ENCODE measurements at regions not wholly inside any gene's neighbourhood (a gene's known extent, or its start where the extent isn't known, plus 50 kb on each side); places are given as distances from the start of the nearest gene placed in this dataset.

DNA sequence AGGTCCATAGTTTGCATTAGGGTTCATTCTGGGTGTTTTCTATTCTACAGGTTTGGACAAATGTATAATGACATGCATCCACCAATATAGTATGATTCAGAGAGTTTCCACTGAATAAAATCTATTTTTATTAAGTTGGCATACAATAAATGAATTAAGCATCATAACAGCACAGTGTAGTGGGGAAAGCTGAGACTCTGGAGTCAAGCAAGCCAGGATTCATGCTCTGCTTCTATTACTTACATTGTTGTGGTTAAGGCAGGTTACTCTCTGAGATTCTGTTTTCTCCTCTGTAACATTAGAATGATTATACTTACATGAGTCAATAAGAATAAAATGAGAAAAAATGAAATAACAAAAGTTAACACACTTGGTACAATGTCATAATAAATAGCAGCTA lies 131.3 kb downstream of the SLC30A10 start:
- no peak overlapping the region; the same call in 1 of the 2 replicates for H3K27ac ChIP-seq (ENCODE audit: low read depth, low read length)
- H4K20me1 ChIP-seq (ENCODE audit: insufficient read depth) = no peaks in the 10 kb centered on the region
- no peak overlapping the region for H2AFZ ChIP-seq (ENCODE audit: low read depth, low read length, poor library complexity, severe bottlenecking)
- DNase-seq (ENCODE audit: low read depth, low spot score) (no peak), ATAC-seq (no peak)
- H3K9ac ChIP-seq (ENCODE audit: low read length) = no peak overlapping the region
- H3K27me3 ChIP-seq (ENCODE audit: insufficient read depth, low read length) = no peaks in the 10 kb centered on the region
- POLR2A ChIA-PET = no interaction called here
- H3K36me3 ChIP-seq (ENCODE audit: control insufficient read depth in 1 of 2, insufficient read depth in 2 of 2, low read length in 2 of 2) = no peaks in the 10 kb centered on the region
- no peaks in the 10 kb centered on the region for H3K9me3 ChIP-seq (ENCODE audit: control insufficient read depth in 1 of 2, insufficient read depth in 1 of 2, low read depth in 1 of 2, low read length in 2 of 2)
- no peaks in the 10 kb centered on the region for H3K79me2 ChIP-seq (ENCODE audit: insufficient read depth, low read length)
- intact Hi-C loops (cut with micrococcal nuclease) = no loop called here
- H3K4me1 ChIP-seq (ENCODE audit: control insufficient read depth in 1 of 2, insufficient read depth in 2 of 2, low read length in 2 of 2) = peaks cover 0 to 11% of the 10 kb centered on the region in 2 experiments; a peak in 2 of 4 replicates
- no peak overlapping the region for H3K4me3 ChIP-seq (replicated peaks in 1 of 2; ENCODE audit: low read depth in 1 of 2, low read length in 2 of 2)
- no TSS peak for BruUV-seq (replicated peaks)
- CTCF ChIA-PET = no interaction called here
- RAD21 ChIA-PET (ENCODE audit: low non-redundant PET in 1 of 2, low total read pairs in 2 of 2, uncharacterized antibody in 2 of 2, unreplicated experiment in 2 of 2) = no interaction called here
- H3K4me2 ChIP-seq (ENCODE audit: low read length) = no peak overlapping the region
- no peaks in the 10 kb centered on the region for H3K9me2 ChIP-seq (ENCODE audit: insufficient read depth)
- TF ChIP-seq CBX3 (IDR thresholded peaks at IDR 0.05; ENCODE audit: low read depth) (no peak), ZFX (IDR thresholded peaks at IDR 0.05) (no peak), ZNF274 (IDR thresholded peaks at IDR 0.05; ENCODE audit: low read depth, low read length) (no peak), EZH2 (IDR thresholded peaks at IDR 0.05) (no peak), EGR1 (IDR thresholded peaks at IDR 0.05; ENCODE audit: low read depth) (no peak), SRF (IDR thresholded peaks at IDR 0.05; ENCODE audit: low read depth) (no peak), POLR2A (IDR thresholded peaks at IDR 0.05; ENCODE audit: borderline replicate concordance, extremely low read depth, insufficient read depth, insufficient read length) (no peak), CEBPB (IDR thresholded peaks at IDR 0.05; ENCODE audit: low read depth) (no peak), TCF7L2 (IDR thresholded peaks at IDR 0.05; ENCODE audit: borderline replicate concordance, extremely low read depth, insufficient read depth, insufficient read length) (no peak), ELF1 (IDR thresholded peaks at IDR 0.05; ENCODE audit: borderline replicate concordance, low read depth) (no peak), SP1 (IDR thresholded peaks at IDR 0.05; ENCODE audit: low read depth) (no peak), JUND (IDR thresholded peaks at IDR 0.05) (no peak), EZH2phosphoT487 (IDR thresholded peaks at IDR 0.05; ENCODE audit: borderline replicate concordance) (no peak), YY1 (IDR thresholded peaks at IDR 0.05; ENCODE audit: extremely low read depth, insufficient replicate concordance, low read depth, low read length) (no peak), POLR2AphosphoS5 (IDR thresholded peaks at IDR 0.05; ENCODE audit: low read depth, low read length) (no peak)
- TF ChIP-seq, protein P1, sequence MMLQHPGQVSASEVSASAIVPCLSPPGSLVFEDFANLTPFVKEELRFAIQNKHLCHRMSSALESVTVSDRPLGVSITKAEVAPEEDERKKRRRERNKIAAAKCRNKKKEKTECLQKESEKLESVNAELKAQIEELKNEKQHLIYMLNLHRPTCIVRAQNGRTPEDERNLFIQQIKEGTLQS (IDR thresholded peaks at IDR 0.05) = no peak
- TF ChIP-seq, protein P2, sequence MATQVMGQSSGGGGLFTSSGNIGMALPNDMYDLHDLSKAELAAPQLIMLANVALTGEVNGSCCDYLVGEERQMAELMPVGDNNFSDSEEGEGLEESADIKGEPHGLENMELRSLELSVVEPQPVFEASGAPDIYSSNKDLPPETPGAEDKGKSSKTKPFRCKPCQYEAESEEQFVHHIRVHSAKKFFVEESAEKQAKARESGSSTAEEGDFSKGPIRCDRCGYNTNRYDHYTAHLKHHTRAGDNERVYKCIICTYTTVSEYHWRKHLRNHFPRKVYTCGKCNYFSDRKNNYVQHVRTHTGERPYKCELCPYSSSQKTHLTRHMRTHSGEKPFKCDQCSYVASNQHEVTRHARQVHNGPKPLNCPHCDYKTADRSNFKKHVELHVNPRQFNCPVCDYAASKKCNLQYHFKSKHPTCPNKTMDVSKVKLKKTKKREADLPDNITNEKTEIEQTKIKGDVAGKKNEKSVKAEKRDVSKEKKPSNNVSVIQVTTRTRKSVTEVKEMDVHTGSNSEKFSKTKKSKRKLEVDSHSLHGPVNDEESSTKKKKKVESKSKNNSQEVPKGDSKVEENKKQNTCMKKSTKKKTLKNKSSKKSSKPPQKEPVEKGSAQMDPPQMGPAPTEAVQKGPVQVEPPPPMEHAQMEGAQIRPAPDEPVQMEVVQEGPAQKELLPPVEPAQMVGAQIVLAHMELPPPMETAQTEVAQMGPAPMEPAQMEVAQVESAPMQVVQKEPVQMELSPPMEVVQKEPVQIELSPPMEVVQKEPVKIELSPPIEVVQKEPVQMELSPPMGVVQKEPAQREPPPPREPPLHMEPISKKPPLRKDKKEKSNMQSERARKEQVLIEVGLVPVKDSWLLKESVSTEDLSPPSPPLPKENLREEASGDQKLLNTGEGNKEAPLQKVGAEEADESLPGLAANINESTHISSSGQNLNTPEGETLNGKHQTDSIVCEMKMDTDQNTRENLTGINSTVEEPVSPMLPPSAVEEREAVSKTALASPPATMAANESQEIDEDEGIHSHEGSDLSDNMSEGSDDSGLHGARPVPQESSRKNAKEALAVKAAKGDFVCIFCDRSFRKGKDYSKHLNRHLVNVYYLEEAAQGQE (IDR thresholded peaks at IDR 0.05; ENCODE audit: low read depth) = no peak
- TF ChIP-seq, protein P3, sequence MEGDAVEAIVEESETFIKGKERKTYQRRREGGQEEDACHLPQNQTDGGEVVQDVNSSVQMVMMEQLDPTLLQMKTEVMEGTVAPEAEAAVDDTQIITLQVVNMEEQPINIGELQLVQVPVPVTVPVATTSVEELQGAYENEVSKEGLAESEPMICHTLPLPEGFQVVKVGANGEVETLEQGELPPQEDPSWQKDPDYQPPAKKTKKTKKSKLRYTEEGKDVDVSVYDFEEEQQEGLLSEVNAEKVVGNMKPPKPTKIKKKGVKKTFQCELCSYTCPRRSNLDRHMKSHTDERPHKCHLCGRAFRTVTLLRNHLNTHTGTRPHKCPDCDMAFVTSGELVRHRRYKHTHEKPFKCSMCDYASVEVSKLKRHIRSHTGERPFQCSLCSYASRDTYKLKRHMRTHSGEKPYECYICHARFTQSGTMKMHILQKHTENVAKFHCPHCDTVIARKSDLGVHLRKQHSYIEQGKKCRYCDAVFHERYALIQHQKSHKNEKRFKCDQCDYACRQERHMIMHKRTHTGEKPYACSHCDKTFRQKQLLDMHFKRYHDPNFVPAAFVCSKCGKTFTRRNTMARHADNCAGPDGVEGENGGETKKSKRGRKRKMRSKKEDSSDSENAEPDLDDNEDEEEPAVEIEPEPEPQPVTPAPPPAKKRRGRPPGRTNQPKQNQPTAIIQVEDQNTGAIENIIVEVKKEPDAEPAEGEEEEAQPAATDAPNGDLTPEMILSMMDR (IDR thresholded peaks at IDR 0.05 in 2 of 3, conservative IDR thresholded peaks at IDR 0.05 in 1 of 3; ENCODE audit: borderline replicate concordance in 1 of 3, insufficient read depth in 1 of 3, low read depth in 2 of 3, low read length in 2 of 3) = no peak
- TF ChIP-seq, protein P4, sequence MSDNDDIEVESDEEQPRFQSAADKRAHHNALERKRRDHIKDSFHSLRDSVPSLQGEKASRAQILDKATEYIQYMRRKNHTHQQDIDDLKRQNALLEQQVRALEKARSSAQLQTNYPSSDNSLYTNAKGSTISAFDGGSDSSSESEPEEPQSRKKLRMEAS (IDR thresholded peaks at IDR 0.05) = no peak

Data from HCT116 (cell line).